Endothelial cell of umbilical vein (primary cell): ENCODE measurements at regions not wholly inside any gene's neighbourhood (a gene's known extent, or its start where the extent isn't known, plus 50 kb on each side); places are given as distances from the start of the nearest gene placed in this dataset.

Experiments used
- BruUV-seq: library from RNA; stranded (reverse); fragments of 400-500 nt; replicated peaks from 2 replicates; lab custom pipeline; 2021; lab: Mats Ljungman, UMichigan
- CTCF ChIA-PET: fragments of 300-600, 350-600 bp; sonication (Branson Sonifier 250); formaldehyde crosslinking; loops from one replicate; lab custom pipeline; 2021; ENCODE audit warnings: antibody characterized with exemption, inconsistent platforms; lab: Charles Lee
- POLR2A ChIA-PET: fragments of 300-600, 350-600 bp; sonication (Branson Sonifier 250); formaldehyde crosslinking; loops from one replicate; lab custom pipeline; 2021; ENCODE audit warnings: antibody characterized with exemption, inconsistent platforms; lab: Charles Lee
- DNase-seq: peaks from one replicate; pipeline ENCODE4 v3.0.0-alpha.2; 2011; ENCODE audit warnings: low read depth, low spot score
- FAIRE-seq: peaks from 2 replicates; lab custom pipeline; 2011; peaks lifted over from hg19 to GRCh38; lab: Jason Lieb, UNC
- H2AFZ ChIP-seq: 2 replicates; pipeline ENCODE4 v1.6.0; 2012; ENCODE audit warnings: low read depth, low read length, control low read depth, inconsistent platforms
- H3K27ac ChIP-seq: 2 replicates; pipeline ENCODE4 v1.5.1; 2011; ENCODE audit warnings: low read depth, mild to moderate bottlenecking, control low read depth, low read length, moderate library complexity; ENCODE audit not compliant: insufficient read depth
- H3K27me3 ChIP-seq, 2 experiments: 2 replicates each; pipeline versions ENCODE4 v1.6.0 to v1.6.1; 2011; ENCODE audit warnings: low read length in 2 of 2, mixed read lengths in 1 of 2; ENCODE audit not compliant: control insufficient read depth in 2 of 2, insufficient read depth in 2 of 2
- H3K36me3 ChIP-seq, 2 experiments: 2 replicates in 1 of 2; 3 replicates in 1 of 2; pipeline ENCODE4 v1.5.1; 2011; ENCODE audit warnings: low read length in 2 of 2, mild to moderate bottlenecking in 1 of 2, moderate library complexity in 1 of 2; ENCODE audit not compliant: control insufficient read depth in 2 of 2, insufficient read depth in 2 of 2; ENCODE audit errors: extremely low read depth in 1 of 2
- H3K4me1 ChIP-seq: 3 replicates; pipeline ENCODE4 v1.5.1; 2011; ENCODE audit warnings: mild to moderate bottlenecking, low read length; ENCODE audit not compliant: control insufficient read depth, insufficient read depth; ENCODE audit errors: extremely low read depth
- H3K4me2 ChIP-seq: 2 replicates; pipeline ENCODE4 v1.6.1; 2011; ENCODE audit warnings: low read length, control low read depth, mixed read lengths; ENCODE audit not compliant: insufficient read depth
- H3K4me3 ChIP-seq, 3 experiments: fragments of 200-600 bp in 1 of 3; sonication (generic), shearing (Covaris generic) in 1 of 3; replicated peaks in 1 of 3; 2 replicates each; pipeline ENCODE4 v1.5.1; 2011 to 2016; ENCODE audit warnings: control low read depth in 3 of 3, low read length in 3 of 3, mild to moderate bottlenecking in 2 of 3, inconsistent platforms in 1 of 3, low read depth in 1 of 3, moderate library complexity in 1 of 3; ENCODE audit not compliant: insufficient read depth in 1 of 3
- H3K79me2 ChIP-seq: 2 replicates; pipeline ENCODE4 v1.6.0; 2012; ENCODE audit warnings: low read length, inconsistent platforms; ENCODE audit not compliant: control insufficient read depth, insufficient read depth
- H3K9ac ChIP-seq: replicated peaks from 2 replicates; pipeline ENCODE3; 2011; ENCODE audit warnings: low read length, control low read depth; ENCODE audit not compliant: insufficient read depth; ENCODE audit errors: extremely low read depth
- H3K9me1 ChIP-seq: replicated peaks from 3 replicates; pipeline ENCODE4 v1.6.0; 2011; ENCODE audit warnings: mild to moderate bottlenecking, low read length; ENCODE audit not compliant: control insufficient read depth, insufficient read depth; ENCODE audit errors: extremely low read depth
- H3K9me3 ChIP-seq: replicated peaks from 2 replicates; pipeline ENCODE4 v1.5.1; 2012; ENCODE audit warnings: low read length, inconsistent platforms; ENCODE audit not compliant: control insufficient read depth, insufficient read depth
- H4K20me1 ChIP-seq: replicated peaks from 2 replicates; pipeline ENCODE3; 2011; ENCODE audit warnings: mild to moderate bottlenecking, low read length; ENCODE audit not compliant: control insufficient read depth, insufficient read depth; ENCODE audit errors: extremely low read depth
- CTCF ChIP-seq, 2 donors: IDR thresholded peaks; 1 replicate in 1 of 2; 2 replicates in 1 of 2; pipeline ENCODE4 v1.5.1; 2011; ENCODE audit warnings: low read length in 2 of 2, mild to moderate bottlenecking in 2 of 2, moderate library complexity in 2 of 2, control low read depth in 1 of 2, inconsistent platforms in 1 of 2, low read depth in 1 of 2; ENCODE audit not compliant: insufficient read depth in 1 of 2; ENCODE audit errors: extremely low read depth in 1 of 2
- EZH2 ChIP-seq: IDR thresholded peaks from 2 replicates; pipeline ENCODE4 v1.6.1; 2012; ENCODE audit warnings: borderline replicate concordance, low read depth, mild to moderate bottlenecking, moderate library complexity, low read length, inconsistent platforms; ENCODE audit not compliant: severe bottlenecking
- FOS ChIP-seq: IDR thresholded peaks from 2 replicates; pipeline ENCODE4 v1.6.1; 2011; ENCODE audit warnings: mild to moderate bottlenecking, low read length, moderate library complexity, borderline replicate concordance; ENCODE audit not compliant: insufficient read depth
- GATA2 ChIP-seq: IDR thresholded peaks from 2 replicates; pipeline ENCODE4 v1.7.0; 2011; ENCODE audit warnings: low read depth, mild to moderate bottlenecking, moderate library complexity, mixed read lengths, low read length; ENCODE audit not compliant: insufficient read length, insufficient read depth
- JUN ChIP-seq: IDR thresholded peaks from 2 replicates; pipeline ENCODE4 v1.6.1; 2011; ENCODE audit warnings: borderline replicate concordance, low read depth; ENCODE audit not compliant: insufficient read length, insufficient read depth
- MAX ChIP-seq: IDR thresholded peaks from 2 replicates; pipeline ENCODE4 v1.6.1; 2011; ENCODE audit not compliant: insufficient read depth, insufficient read length
- MYC ChIP-seq: IDR thresholded peaks from one replicate; pipeline ENCODE4 v1.6.1; 2011; ENCODE audit warnings: mild to moderate bottlenecking, low read depth, low read length
- POLR2A ChIP-seq: IDR thresholded peaks from 2 replicates; pipeline ENCODE4 v1.6.1; 2012; ENCODE audit warnings: low read depth, mild to moderate bottlenecking, control low read depth, low read length
- POLR2AphosphoS5 ChIP-seq: IDR thresholded peaks from 2 replicates; pipeline ENCODE4 v1.6.1; 2012; ENCODE audit warnings: low read depth, mild to moderate bottlenecking, control low read depth, low read length, moderate library complexity; ENCODE audit not compliant: insufficient read depth
- dilution Hi-C: fragments of 300-500 bp; cut with MboI; formaldehyde crosslinking; loops from one replicate; pipeline ENCODE4 v1.15.0; 2019; ENCODE audit warnings: low sequenced_read_pairs; ENCODE audit not compliant: extremely low pct_ligation_motif_present
- intact Hi-C: fragments of 100-400 bp; cut with micrococcal nuclease; formaldehyde crosslinking; loops from one replicate; pipeline ENCODE4 v1.10.0; 2022

- DNase-seq (no peak), FAIRE-seq (no peak)
- no peaks in the 10 kb centered on the region for H3K27me3 ChIP-seq
- H3K4me3 ChIP-seq: no peak overlapping the region
- no peaks in the 10 kb centered on the region for H3K36me3 ChIP-seq
- no peak overlapping the region for H3K9ac ChIP-seq
- no peaks in the 10 kb centered on the region for H3K4me1 ChIP-seq
- H2AFZ ChIP-seq: no peak overlapping the region
- no TSS peak for BruUV-seq
- H3K79me2 ChIP-seq: no peaks in the 10 kb centered on the region
- POLR2A ChIA-PET: no interaction called here
- TF ChIP-seq CTCF (IDR thresholded peaks at IDR 0.05; ENCODE audit: extremely low read depth in 1 of 2, insufficient read depth in 1 of 2, low read depth in 1 of 2, low read length in 2 of 2) (no peak), MAX (no peak), FOS (no peak), POLR2AphosphoS5 (no peak), POLR2A (no peak), MYC (no peak), JUN (no peak), GATA2 (no peak), EZH2 (no peak)
- no peak overlapping the region for H3K27ac ChIP-seq
- no peaks in the 10 kb centered on the region for H4K20me1 ChIP-seq
- no peaks in the 10 kb centered on the region for H3K9me3 ChIP-seq
- H3K4me2 ChIP-seq: no peak overlapping the region
- H3K9me1 ChIP-seq: no peaks in the 10 kb centered on the region
- intact Hi-C loops: no loop called here
- CTCF ChIA-PET: no interaction called here
- dilution Hi-C loops: no loop called here
Observed at GRCh38 chr1:215497528-215497927, 69.6 kb upstream of the KCTD3 start.
